MCF 10A (cell line): ENCODE measurements at regions not wholly inside any gene's neighbourhood (a gene's known extent, or its start where the extent isn't known, plus 50 kb on each side); places are given as distances from the start of the nearest gene placed in this dataset.

Experiments used
- BruUV-seq: library from RNA; stranded (reverse); fragments of 400-500 nt; replicated peaks from 2 replicates; lab custom pipeline; 2021; lab: Mats Ljungman, UMichigan
- CTCF ChIA-PET: fragments of 300-600 bp; sonication (Branson Sonifier 250); formaldehyde crosslinking; extraction: SDS; loops from one replicate; lab custom pipeline; 2021; ENCODE audit warnings: antibody characterized with exemption, inconsistent platforms; lab: Yijun Ruan, JAX
- POLR2A ChIA-PET: fragments of 300-600, 350-650 bp; sonication (Branson Sonifier 250); formaldehyde crosslinking; extraction: SDS; loops from one replicate; lab custom pipeline; 2020; ENCODE audit warnings: antibody characterized with exemption, inconsistent platforms; lab: Yijun Ruan, JAX
- DNase-seq: peaks from one replicate; pipeline ENCODE4 v3.0.0-alpha.2; 2018; ENCODE audit not compliant: unreplicated experiment
- H3K27ac Mint-ChIP-seq: one replicate; pipeline ENCODE4 v1.8.0; 2022; ENCODE audit warnings: mild to moderate bottlenecking, low read depth, mixed read lengths; ENCODE audit not compliant: unreplicated experiment
- H3K27me3 Mint-ChIP-seq: one replicate; pipeline ENCODE4 v1.8.0; 2022; ENCODE audit warnings: mixed read lengths; ENCODE audit not compliant: insufficient read depth, unreplicated experiment
- H3K36me3 Mint-ChIP-seq: one replicate; pipeline ENCODE4 v1.8.0; 2022; ENCODE audit warnings: mild to moderate bottlenecking, moderate library complexity, mixed read lengths; ENCODE audit not compliant: insufficient read depth, unreplicated experiment
- H3K4me1 Mint-ChIP-seq: one replicate; pipeline ENCODE4 v1.8.0; 2022; ENCODE audit warnings: mixed read lengths; ENCODE audit not compliant: insufficient read depth, unreplicated experiment
- H3K4me3 Mint-ChIP-seq: one replicate; pipeline ENCODE4 v1.8.0; 2022; ENCODE audit warnings: mild to moderate bottlenecking, moderate library complexity, mixed read lengths; ENCODE audit not compliant: unreplicated experiment
- H3K9me3 Mint-ChIP-seq: one replicate; pipeline ENCODE4 v1.8.0; 2022; ENCODE audit warnings: mixed read lengths; ENCODE audit not compliant: unreplicated experiment
- CTCF ChIP-seq: fragments of 200-600 bp; IDR thresholded peaks from one replicate; pipeline ENCODE4 v1.8.0; 2022; ENCODE audit warnings: antibody characterized with exemption, mild to moderate bottlenecking; ENCODE audit not compliant: unreplicated experiment
- intact Hi-C: fragments of 100-400 bp; cut with micrococcal nuclease; formaldehyde crosslinking; loops from 2 replicates; pipeline ENCODE4 v1.14.1; 2022

- intact Hi-C loops: no loop called here
- Mint-ChIP-seq H3K4me1 (no peaks in the 10 kb centered on the region), H3K9me3 (no peaks in the 10 kb centered on the region), H3K27ac (no peak overlapping the region), H3K36me3 (no peaks in the 10 kb centered on the region), H3K27me3 (peaks cover 16% of the 10 kb centered on the region), H3K4me3 (no peak overlapping the region)
- DNase-seq: no peak
- BruUV-seq: no TSS peak
- ChIA-PET POLR2A (no interaction called here), CTCF (interaction anchor here (0.6 kb wide), 1 partner anchor 94 kb away, joined by 3 read pairs; no protein-coding TSS in a partner anchor)
- no peak for TF ChIP-seq CTCF
Observed at GRCh38 chr10:120328647-120329046, 128.4 kb upstream of the PLPP4 start.

GRCh38 chr10:120335553-120335952 is 121.5 kb upstream of the PLPP4 start:
- BruUV-seq: no TSS peak
- ChIA-PET CTCF (interaction anchor here (0.6 kb wide), 1 partner anchor 58 kb away, joined by 3 read pairs; no protein-coding TSS in a partner anchor), POLR2A (no interaction called here)
- Mint-ChIP-seq H3K4me3 (no peak overlapping the region), H3K9me3 (no peaks in the 10 kb centered on the region), H3K27me3 (peaks cover 27% of the 10 kb centered on the region), H3K4me1 (no peaks in the 10 kb centered on the region), H3K27ac (no peak overlapping the region), H3K36me3 (no peaks in the 10 kb centered on the region)
- no peak for TF ChIP-seq CTCF
- DNase-seq: no peak
- intact Hi-C loops: loop anchor here (5.0 kb wide), 1 partner anchor 648 kb away; no protein-coding TSS in a partner anchor

- BruUV-seq: no TSS peak
- DNase-seq: no peak
- Mint-ChIP-seq H3K36me3 (no peaks in the 10 kb centered on the region), H3K9me3 (no peaks in the 10 kb centered on the region), H3K4me3 (no peak overlapping the region), H3K4me1 (no peaks in the 10 kb centered on the region), H3K27ac (no peak overlapping the region), H3K27me3 (peaks cover 25% of the 10 kb centered on the region)
- TF ChIP-seq CTCF: no peak
- intact Hi-C loops: loop anchor here (2.0 to 5.0 kb wide), 2 partner anchors 586 to 649 kb away; no protein-coding TSS in a partner anchor
- ChIA-PET POLR2A (interaction anchor here (1.1 kb wide), 1 partner anchor 9 kb away, joined by 3 read pairs; no protein-coding TSS in a partner anchor), CTCF (interaction anchor here (0.6 to 1.7 kb wide), 12 partner anchors 12 to 825 kb away, joined by 3 to 9 read pairs (median 3); no protein-coding TSS in a partner anchor)
Observed at GRCh38 chr10:120336306-120336910, 120.6 kb upstream of the PLPP4 start.

- TF ChIP-seq CTCF: peak; percentile 64
- BruUV-seq: no TSS peak
- intact Hi-C loops: loop anchor here (1.0 to 5.0 kb wide), 4 partner anchors 115 to 650 kb away; no protein-coding TSS in a partner anchor
- Mint-ChIP-seq H3K27me3 (peaks cover 25% of the 10 kb centered on the region), H3K36me3 (no peaks in the 10 kb centered on the region), H3K9me3 (no peaks in the 10 kb centered on the region), H3K4me3 (no peak overlapping the region), H3K27ac (no peak overlapping the region), H3K4me1 (no peaks in the 10 kb centered on the region)
- POLR2A ChIA-PET: interaction anchor here (1.1 kb wide), 1 partner anchor 9 kb away, joined by 3 read pairs; no protein-coding TSS in a partner anchor
- CTCF ChIA-PET: interaction anchor here (0.6 to 1.7 kb wide), 17 partner anchors 10 to 487 kb away, joined by 3 to 9 read pairs (median 4); no protein-coding TSS in a partner anchor
- peak; percentile 66 for DNase-seq
Observed at GRCh38 chr10:120336911-120337540, 120.0 kb upstream of the PLPP4 start.
